Left renal pelvis (tissue), 4 donors: ENCODE measurements at regions not wholly inside any gene's neighbourhood (a gene's known extent, or its start where the extent isn't known, plus 50 kb on each side); places are given as distances from the start of the nearest gene placed in this dataset.
"Not testable (repeated sequence)": the region's sequence is repeated elsewhere in the genome, so short reads cannot be mapped to it uniquely, and the experiment has no call there.

Experiments used
- DNase-seq, 4 donors: peaks; one replicate each; pipeline ENCODE4 v3.0.0-alpha.2; 2013; ENCODE audit warnings: low read depth in 4 of 4, low spot score in 3 of 4

DNA sequence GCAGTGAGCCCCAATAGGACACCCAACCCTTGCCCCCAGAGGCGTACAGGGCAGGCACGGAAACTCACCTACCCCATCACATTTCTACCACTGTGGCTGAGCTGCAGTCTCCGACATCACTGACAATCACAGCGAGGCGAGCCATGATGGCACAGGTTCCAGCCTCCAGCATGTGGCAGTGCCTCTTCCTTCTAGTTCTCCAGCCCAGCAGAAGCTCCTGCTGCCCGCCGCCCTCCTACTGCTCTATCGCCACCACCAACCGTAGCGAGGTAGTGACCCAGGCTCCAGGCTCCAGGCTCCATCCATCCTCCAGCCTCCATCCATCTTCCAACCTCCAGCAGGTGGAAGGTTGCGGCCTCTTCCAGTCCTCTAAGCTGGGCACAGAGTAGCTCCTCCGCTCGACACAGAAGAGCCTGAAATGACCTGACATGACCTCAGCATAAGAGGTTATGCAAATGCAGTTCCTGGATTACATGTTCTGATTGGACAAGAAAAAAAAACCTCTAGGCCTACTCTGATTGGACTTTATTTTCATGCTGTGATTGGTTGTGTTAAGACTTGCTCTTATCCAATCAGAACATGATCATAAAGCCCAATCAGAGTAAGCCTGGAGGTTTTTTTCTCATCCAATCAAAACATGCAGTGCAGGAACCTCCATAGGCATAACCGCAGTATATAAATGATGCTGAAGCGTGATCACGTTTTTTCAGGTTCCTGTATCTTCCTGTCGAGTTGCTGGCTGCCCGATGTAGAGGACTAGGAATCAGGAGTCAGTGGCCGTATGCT is 438.9 kb upstream of the ZNF337 start:
- no peak for DNase-seq

DNA sequence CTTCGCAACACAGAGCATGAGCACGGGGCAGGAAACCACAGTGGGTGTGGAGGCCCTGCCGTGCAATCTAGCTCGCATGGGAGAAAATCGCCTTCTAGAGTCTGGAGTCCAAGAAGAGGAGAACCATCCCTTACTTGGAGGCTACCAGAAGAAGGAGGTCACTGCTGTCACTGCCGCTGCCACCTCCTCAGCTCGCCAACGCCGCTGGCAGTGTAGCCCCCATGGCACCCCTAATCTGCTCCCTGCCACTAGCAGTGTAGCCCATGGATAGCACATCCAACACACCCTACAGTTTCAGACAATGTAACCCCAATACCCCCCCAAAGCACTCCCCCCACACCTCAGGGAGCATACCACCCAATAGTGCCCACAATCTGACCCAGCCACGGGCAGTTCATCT is 438.0 kb upstream of the ZNF337 start:
- DNase-seq = no peak

DNA sequence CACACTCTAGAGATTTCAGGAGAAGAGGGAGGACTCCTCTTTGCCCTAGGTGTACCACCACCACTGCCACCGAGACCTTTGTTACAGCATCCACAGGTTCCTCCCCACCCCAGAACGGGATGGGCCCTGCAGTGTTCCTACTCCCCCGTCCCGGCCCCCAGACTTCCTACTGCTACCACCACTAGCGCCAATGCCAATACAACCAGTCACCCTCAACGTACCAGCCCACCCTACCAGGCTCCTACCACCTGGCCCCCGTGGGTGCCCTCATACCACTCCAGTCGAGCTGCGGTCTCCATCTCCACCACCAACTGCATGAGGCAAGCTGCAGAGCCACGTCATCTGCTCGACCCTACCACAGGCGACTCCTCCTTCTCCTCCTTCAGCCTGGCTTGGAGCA is 437.1 kb upstream of the ZNF337 start:
- DNase-seq = not testable (repeated sequence)

DNA sequence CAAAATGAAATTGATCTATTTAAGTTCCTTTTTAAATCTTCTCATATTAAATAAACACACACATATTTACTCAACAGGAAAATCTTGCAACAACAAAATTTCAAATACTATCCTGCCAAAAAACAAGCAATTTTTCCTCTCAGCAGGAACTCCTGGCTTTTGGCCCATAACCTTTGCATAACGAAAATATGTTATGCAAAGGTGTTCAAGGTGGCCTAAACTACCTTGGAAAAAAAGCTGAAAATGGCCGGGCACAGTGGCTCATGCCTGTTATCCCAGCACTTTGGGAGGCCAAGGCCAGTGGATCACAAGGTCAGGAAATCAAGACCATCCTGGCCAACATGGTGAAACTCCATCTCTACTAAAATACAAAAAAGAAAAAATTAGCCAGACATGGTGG is 424.3 kb upstream of the ZNF337 start:
- DNase-seq = not testable (repeated sequence)

DNA sequence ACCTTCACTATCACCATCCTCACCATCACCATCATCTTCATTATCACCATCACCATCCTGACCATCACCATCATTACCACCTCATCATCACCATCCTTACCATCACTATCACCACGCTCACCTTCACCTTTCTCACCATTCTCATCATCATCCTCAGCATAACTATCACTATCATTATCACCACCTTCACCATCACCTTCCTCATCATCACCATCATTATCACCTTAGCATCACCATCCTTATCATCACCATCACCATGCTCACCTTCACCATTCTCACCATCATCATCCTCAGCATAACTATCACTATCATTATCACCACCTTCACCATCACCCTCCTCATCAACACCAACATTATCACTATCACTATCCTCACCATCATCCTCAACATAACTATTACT is 397.8 kb upstream of the ZNF337 start:
- DNase-seq = not testable (repeated sequence)

DNA sequence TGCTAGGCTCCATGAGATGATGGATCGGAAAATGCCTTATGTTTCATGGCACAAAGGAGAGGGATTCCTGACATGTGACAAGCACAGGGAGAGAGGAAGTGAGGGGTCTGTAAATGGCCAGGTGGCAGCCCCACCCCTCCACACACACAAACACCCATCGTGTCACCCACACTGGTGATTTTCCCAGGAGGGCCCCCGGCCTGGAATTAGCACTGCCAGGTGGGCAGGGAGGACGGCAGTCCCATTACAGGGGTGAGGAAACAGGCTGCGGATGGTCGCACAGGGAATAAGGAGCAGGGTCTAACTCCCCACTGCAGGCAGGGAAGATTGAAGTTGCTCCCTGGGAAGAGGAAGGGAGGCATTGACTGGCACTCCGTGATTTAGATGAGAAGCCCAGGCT is 395.3 kb upstream of the ZNF337 start:
- DNase-seq = not testable (repeated sequence)

DNA sequence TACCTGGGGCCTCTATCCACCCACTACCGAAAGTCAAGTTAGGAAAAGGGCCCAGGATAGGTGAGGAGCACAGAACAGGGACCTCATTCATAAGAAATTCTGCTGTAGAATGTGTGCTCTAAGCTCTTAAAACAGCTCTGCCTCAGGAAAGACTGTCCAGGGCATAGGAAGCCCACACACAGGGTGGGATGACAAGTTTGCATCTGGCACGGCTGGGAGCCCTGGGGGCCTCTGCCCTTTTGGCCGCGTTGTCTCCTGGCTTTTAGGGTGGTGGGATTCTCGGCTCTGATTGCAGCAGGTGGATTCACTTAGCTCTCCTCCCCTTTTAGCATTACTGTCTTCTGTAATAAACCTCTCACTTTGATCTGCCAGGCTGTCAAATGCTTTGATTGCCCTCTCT is 389.5 kb upstream of the ZNF337 start:
- not testable (repeated sequence) for DNase-seq

DNA sequence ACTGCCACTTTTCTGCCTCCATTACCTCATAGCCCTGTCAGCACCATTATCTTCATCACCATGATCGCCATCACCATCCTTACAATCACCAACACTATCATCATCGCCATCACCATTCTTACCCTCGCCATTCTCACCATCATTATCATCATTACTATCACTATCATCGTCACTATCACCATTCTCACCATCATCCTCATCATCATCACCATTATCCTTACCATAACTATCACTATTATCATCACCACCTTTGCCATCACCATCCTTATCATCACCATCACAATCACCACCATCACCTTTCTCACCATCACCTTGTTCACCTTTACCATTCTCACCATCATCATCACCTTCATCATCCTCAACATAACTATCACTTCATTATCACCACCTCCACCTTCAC is 377.3 kb upstream of the ZNF337 start:
- not testable (repeated sequence) for DNase-seq

DNA sequence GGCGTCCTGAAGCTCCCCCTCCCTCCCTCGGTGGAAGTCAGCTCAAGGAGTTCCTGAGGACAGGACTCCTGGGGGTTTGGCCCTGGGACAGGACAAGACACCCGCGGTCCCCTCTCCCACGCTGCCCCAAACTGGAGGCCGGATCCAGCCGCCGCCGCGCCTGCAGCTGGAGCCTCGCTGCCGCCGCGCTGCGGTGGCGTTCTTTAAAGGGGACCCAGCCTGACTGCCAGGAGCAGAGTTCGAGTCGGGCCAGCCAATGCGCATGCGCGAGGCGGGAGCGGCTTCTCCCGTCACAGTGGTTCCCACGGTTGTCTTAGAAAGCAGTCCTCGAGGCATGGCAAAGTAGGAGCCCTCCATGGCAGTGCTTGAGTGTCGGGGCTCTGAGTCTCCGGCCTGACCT is 362.7 kb upstream of the ZNF337 start:
- DNase-seq = not testable (repeated sequence)

DNA sequence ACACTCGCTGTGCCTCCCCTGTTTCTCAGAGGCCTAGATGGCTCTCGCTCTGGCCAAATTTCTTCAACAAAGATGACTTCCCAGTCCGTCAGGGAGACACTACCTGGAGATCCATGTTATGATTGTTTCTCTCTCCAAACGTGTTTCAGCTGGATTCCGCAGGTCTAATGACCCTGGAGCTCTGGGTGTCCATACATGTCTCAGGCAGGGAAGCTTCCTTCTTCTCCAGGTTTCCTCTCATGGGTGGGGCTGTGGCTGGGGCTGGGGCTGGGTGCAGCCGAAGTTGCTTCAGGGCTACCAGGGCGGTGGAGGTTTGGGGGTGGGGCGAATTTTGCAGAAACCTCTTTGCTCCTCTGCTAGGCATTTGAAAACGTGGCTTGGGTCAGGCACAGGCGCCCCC is 361.8 kb upstream of the ZNF337 start:
- DNase-seq = not testable (repeated sequence)

DNA sequence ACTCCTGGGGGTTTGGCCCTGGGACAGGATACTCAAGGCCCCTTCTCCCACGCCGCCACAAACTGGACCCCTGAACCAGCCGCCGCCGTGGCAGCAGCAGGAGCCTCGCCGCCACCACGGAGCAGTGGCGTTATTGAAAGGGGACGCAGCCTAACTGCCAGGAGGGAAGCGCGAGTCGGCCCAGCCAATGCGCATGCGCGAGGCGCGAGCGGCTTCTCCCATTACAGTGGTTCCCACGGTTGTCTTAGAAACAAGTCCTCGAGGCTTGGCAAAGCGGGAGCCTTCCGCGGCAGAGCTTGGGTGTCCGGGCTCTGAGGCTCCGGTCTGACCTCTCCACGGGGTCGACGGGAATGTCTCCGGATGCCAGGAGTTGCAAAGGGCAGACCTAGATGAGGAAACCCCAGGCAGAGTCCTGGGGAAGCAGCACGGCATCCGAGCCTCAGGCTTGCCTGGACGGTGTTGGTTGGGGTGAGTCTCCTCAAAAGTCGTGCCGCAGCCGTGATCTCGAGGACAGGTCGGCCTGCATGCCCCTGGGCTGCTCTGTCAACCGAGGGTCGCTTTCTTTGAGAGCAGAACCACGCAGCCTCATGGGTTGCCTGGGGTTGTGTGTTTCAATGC is 360.6 kb upstream of the ZNF337 start:
- not testable (repeated sequence) for DNase-seq

DNA sequence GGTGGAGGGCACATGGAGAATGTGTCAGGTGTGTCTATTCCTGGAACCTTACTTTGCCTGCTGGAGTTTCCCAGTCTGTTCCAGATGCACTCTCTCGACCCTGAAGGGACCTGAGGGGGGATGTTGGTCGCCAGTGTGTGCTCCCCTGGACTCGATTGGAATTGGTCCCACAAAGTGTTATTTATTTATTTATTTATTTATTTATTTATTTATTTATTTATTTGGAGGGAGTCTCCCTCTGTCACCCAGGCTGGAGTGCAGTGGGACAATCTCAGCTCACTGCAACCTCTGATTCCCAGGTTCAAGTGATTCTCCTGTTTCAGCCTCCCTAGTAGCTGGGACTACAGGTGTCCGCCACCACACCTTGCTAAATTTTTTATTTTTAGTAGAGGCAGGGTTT is 329.1 kb upstream of the ZNF337 start:
- DNase-seq = not testable (repeated sequence)

DNA sequence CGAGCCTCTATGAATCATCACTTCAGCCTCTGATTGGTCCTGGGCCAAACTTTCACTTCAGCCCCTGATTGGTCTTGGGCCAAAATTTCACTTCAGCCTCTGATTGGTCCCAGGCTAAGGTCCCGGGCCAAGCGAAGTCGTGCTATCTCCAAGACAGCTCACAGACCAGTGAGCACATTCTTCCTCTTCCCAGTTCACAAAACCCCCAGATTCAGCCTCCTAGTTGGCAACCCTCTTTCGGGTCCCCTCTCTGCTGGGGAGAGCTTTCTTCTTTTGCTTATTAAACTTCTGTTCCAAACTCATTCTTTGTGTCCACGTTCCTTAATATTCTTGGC is 314.3 kb upstream of the ZNF337 start:
- not testable (repeated sequence) for DNase-seq

DNA sequence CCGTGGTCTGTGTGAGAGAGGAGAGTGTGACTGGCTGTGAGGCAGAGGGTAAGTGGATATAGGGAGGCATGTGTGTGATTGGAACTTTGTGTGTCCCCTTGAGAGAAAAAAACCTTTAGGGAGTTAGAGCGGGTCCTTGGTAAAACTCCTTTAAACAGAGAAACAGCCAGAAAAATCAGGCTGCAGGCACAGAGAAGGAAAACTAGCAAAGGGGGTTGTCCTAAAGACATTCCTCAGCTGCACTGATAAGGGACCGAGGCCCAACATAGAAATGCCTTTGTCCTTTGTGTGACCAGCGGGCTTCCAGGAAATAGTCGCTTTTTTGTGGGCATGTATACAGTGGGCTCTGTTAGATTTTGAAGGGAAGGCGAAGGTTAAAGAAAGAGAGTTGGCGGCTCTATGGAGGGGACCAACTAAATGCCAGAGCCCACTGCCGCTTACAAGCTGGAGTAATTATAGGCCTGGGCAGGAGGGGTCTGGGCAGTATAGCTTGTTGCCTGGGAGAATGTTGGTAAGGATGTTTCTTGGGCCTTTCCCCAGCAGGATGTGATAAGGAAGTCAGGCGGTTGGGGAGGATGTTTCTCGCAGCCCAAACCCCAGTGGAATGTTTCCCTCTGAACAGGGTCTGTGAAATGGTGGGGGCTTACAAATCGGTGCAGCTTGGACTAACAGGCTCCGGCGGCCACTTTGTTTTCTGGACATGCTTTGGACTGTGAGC is 313.7 kb upstream of the ZNF337 start:
- DNase-seq = peak in 1 of 4 donors; percentile 24

DNA sequence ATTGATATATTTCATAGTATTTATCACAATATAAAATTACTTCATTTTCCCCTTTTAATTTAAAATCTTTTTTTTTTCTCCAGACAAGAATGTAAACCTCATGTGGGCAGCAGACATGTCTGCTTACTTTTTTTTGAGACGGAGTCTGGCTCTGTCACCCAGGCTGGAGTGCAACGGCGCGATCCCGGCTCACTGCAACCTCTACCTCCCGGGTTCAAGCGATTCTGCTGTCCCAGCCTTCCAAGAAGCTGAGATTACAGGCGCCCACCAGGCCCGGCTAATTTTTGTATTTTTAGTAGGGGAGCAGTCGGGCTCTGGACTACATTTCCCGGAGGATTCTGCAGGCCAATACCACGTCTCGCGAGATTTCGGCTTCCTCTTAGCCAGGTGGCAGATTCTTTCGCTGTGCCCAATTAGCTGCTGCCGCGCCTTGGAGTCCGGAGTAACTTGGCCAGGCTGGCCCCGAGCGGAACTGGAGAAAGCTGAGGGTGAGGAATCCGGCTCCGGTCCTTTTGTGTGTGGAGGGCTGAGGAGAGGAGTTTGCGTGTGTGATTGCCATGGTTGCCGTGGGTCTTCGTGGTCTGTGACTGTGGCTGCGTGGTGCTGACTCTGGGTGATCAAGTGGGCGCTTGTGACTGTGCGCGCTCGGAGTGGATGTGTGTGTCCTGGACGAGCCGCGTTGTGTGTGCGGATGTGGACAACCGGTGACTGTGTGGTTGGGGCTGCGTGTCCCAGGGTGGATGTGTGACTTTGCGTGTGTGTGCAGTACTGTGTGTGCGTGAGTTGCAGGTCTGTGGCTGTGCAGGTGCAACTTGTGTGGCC is 313.0 kb upstream of the ZNF337 start:
- peak; percentile 81 to 89 (median 88) for DNase-seq

DNA sequence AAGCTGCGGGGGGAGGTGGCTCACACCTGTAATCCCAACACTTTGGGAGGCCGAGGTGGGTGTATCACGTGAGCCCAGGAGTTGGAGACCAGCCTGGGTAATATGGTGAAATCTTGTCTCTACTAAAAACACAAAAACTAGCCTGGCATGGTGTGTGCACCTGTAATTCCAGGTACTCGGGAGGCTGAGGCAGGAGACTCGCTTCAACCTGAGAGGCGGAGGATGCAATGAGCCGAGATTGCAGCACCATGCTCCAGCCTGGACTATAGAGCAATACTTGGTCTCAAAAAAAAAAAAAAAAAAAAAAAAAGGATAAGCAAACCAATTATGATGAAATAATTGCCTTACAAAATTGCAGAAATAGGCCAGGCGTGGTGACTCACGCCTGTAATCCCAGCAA is 311.4 kb upstream of the ZNF337 start:
- DNase-seq = not testable (repeated sequence)

DNA sequence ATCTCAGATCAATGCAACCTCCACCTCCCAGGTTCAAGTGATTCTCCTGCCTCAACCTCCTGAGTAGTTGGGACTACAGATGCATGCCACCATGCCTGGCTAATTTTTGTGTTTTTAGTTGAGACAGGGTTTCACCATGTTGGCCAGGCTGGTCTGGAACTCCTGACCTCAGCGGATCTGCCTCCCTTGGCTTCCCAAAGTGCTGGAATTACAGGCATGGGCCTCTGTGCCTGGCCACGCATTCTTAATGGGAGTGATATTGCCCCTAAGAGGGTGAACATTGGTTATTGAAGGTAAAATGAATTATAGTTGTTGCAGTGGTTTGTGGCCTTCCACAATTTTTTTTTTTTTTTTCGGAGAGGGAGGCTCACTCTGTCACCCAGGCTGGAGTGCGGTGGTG is 309.5 kb upstream of the ZNF337 start:
- not testable (repeated sequence) for DNase-seq

DNA sequence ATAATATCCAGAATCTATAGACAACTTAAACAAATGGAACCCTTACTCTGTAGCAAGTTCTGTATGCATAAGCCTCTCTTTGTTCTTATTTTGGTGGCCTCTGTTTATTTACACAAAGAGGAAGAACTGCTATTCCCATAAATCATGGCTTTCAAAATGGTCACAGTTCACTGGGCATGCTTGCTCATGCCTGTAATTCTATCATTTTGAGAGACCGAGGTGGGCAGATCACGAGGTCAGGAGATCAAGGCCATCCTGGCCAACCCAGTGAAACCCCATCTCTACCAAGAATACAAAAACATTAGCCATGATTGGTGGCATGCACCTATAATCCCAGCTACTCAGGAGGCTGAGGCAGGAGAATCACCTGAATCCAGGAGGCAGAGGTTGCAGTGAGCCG is 307.3 kb upstream of the ZNF337 start:
- not testable (repeated sequence) for DNase-seq

DNA sequence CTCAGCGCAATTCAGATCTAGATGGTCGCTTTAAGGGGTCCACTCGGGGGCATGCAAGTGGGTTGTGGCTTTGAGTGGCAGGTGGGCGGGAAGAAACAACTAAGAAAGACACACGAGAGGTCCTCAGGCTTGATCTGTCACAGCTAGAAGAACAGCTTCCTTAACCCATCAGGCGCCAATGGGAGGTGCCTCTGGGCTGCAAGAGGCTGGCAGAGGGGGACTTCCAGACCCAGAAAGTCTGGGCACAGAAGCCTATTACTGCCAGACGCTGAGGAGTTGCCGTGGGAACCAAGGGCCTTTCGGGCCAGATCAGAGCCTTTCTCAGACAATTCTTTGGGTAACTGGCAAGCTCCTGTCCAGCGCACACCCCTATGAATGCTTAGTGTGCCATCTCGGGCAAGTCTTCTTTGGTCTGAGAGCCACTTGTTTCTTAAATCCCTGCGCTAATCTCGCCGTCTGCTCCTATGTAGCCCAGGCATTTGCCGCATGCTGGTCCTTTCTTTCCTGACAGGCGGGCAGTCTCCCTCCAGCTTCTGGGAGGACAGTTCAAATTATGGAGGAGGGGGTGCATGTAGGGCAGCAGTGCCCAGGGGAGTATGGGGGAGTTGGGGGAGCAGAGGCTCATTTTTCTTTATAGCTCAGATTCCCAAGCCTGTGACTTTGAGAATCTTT is 300.9 kb upstream of the ZNF337 start:
- not testable (repeated sequence) for DNase-seq

DNA sequence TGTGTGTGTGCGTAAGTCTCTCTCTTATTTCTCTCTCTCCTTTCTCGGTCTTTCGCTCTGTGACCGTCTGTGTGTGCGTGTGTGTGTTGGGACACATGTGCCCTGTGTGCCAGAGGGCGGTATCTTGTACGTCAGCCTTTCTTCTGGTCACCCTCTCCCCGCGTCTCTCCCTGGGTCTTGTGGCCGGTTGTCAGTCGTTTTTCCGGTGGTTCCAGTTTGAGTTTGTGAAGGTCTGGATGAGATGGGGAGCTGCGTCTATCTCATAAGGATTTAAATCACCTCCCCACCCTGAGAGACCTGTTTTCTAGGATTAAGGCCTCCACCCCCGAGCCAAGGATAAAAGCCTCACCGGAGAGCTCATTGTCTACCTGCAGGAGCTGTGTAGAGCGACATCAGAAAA is 295.5 kb upstream of the ZNF337 start:
- no peak for DNase-seq
